ENCODE measurements at regions not wholly inside any gene's neighbourhood (a gene's known extent, or its start where the extent isn't known, plus 50 kb on each side); places are given as distances from the start of the nearest gene placed in this dataset.

GRCh38 chr22:48369789-48370507 lies 1457.7 kb downstream of the BRD1 start:
- Histone ChIP-seq H3K27ac (ENCODE audit: insufficient read depth, low read length, poor library complexity, severe bottlenecking) (no peak overlapping the region), H3K4me3 (ENCODE audit: low read depth, low read length) (no peak overlapping the region), H3K9me3 (ENCODE audit: control insufficient read depth in 2 of 2, low read length in 2 of 2) (no peaks in the 10 kb centered on the region), H3K4me1 (ENCODE audit: control insufficient read depth, insufficient read depth, low read length, poor library complexity, severe bottlenecking) (no peaks in the 10 kb centered on the region), H3K36me3 (ENCODE audit: control insufficient read depth, insufficient read depth, low read length) (no peaks in the 10 kb centered on the region), H3K27me3 (ENCODE audit: control insufficient read depth, insufficient read depth, low read length) (no peaks in the 10 kb centered on the region)
- Mint-ChIP-seq H3K9me3 (peaks cover 0 to 1% (median 0%) of the 10 kb centered on the region in 7 donors), H3K27ac (no peak overlapping the region), H3K4me3 (no peak overlapping the region), H3K4me1 (no peaks in the 10 kb centered on the region), H3K27me3 (peaks cover 14% of the 10 kb centered on the region), H3K36me3 (no peaks in the 10 kb centered on the region)
- no peak for DNase-seq
- no peak for ATAC-seq (ENCODE audit: low read depth in 2 of 2)

- H3K4me3 Mint-ChIP-seq, result no peak overlapping the region
- DNase-seq (no peak), ATAC-seq (ENCODE audit: low read depth in 2 of 2) (no peak)
- H3K4me1 Mint-ChIP-seq, result no peaks in the 10 kb centered on the region
- Histone ChIP-seq H3K9me3 (ENCODE audit: control insufficient read depth in 2 of 2, low read length in 2 of 2) (no peaks in the 10 kb centered on the region), H3K4me1 (ENCODE audit: control insufficient read depth, insufficient read depth, low read length, poor library complexity, severe bottlenecking) (no peaks in the 10 kb centered on the region), H3K27me3 (ENCODE audit: control insufficient read depth, insufficient read depth, low read length) (no peaks in the 10 kb centered on the region), H3K36me3 (ENCODE audit: control insufficient read depth, insufficient read depth, low read length) (no peaks in the 10 kb centered on the region), H3K27ac (ENCODE audit: insufficient read depth, low read length, poor library complexity, severe bottlenecking) (no peak overlapping the region), H3K4me3 (ENCODE audit: low read depth, low read length) (no peak overlapping the region)
- H3K27ac Mint-ChIP-seq, result no peak overlapping the region
- H3K36me3 Mint-ChIP-seq, result no peaks in the 10 kb centered on the region
- H3K27me3 Mint-ChIP-seq, result peaks cover 16% of the 10 kb centered on the region
- peaks cover 0 to 1% (median 0%) of the 10 kb centered on the region in 7 donors for H3K9me3 Mint-ChIP-seq
Observed at GRCh38 chr22:48368975-48369525, 1458.6 kb downstream of the BRD1 start.

- Histone ChIP-seq H3K36me3 (ENCODE audit: control insufficient read depth, insufficient read depth, low read length) (no peaks in the 10 kb centered on the region), H3K4me3 (ENCODE audit: low read depth, low read length) (no peak overlapping the region), H3K4me1 (ENCODE audit: control insufficient read depth, insufficient read depth, low read length, poor library complexity, severe bottlenecking) (no peaks in the 10 kb centered on the region), H3K9me3 (ENCODE audit: control insufficient read depth in 2 of 2, low read length in 2 of 2) (no peaks in the 10 kb centered on the region), H3K27me3 (ENCODE audit: control insufficient read depth, insufficient read depth, low read length) (no peaks in the 10 kb centered on the region), H3K27ac (ENCODE audit: insufficient read depth, low read length, poor library complexity, severe bottlenecking) (no peak overlapping the region)
- Mint-ChIP-seq H3K27ac (no peak overlapping the region), H3K36me3 (no peaks in the 10 kb centered on the region), H3K4me3 (no peak overlapping the region), H3K4me1 (no peaks in the 10 kb centered on the region), H3K9me3 (peaks cover 0 to 3% (median 0%) of the 10 kb centered on the region in 7 donors), H3K27me3 (peaks cover 12% of the 10 kb centered on the region)
- ATAC-seq (ENCODE audit: low read depth in 2 of 2) (no peak), DNase-seq (no peak)
Observed at GRCh38 chr22:48367731-48368130, 1459.9 kb downstream of the BRD1 start.

GRCh38 chr22:48366591-48366990 lies 1461.1 kb downstream of the BRD1 start:
- Mint-ChIP-seq H3K4me3 (no peak overlapping the region), H3K9me3 (peaks cover 0 to 3% (median 0%) of the 10 kb centered on the region in 7 donors), H3K27ac (no peak overlapping the region), H3K27me3 (peaks cover 12% of the 10 kb centered on the region), H3K4me1 (no peaks in the 10 kb centered on the region), H3K36me3 (no peaks in the 10 kb centered on the region)
- no peak overlapping the region for H3K27ac ChIP-seq (ENCODE audit: insufficient read depth, low read length, poor library complexity, severe bottlenecking)
- H3K4me1 ChIP-seq (ENCODE audit: control insufficient read depth, insufficient read depth, low read length, poor library complexity, severe bottlenecking), result no peaks in the 10 kb centered on the region
- H3K36me3 ChIP-seq (ENCODE audit: control insufficient read depth, insufficient read depth, low read length), result no peaks in the 10 kb centered on the region
- H3K4me3 ChIP-seq (ENCODE audit: low read depth, low read length), result no peak overlapping the region
- no peaks in the 10 kb centered on the region for H3K9me3 ChIP-seq (ENCODE audit: control insufficient read depth in 2 of 2, low read length in 2 of 2)
- DNase-seq, result no peak
- no peak for ATAC-seq (ENCODE audit: low read depth in 2 of 2)
- H3K27me3 ChIP-seq (ENCODE audit: control insufficient read depth, insufficient read depth, low read length), result no peaks in the 10 kb centered on the region

- H3K27me3 Mint-ChIP-seq, result peaks cover 12% of the 10 kb centered on the region
- ATAC-seq (ENCODE audit: low read depth in 2 of 2) (no peak), DNase-seq (no peak)
- H3K9me3 ChIP-seq (ENCODE audit: control insufficient read depth in 2 of 2, low read length in 2 of 2), result no peaks in the 10 kb centered on the region
- H3K27ac ChIP-seq (ENCODE audit: insufficient read depth, low read length, poor library complexity, severe bottlenecking), result no peak overlapping the region
- H3K36me3 Mint-ChIP-seq, result no peaks in the 10 kb centered on the region
- no peaks in the 10 kb centered on the region for H3K4me1 Mint-ChIP-seq
- no peaks in the 10 kb centered on the region for H3K4me1 ChIP-seq (ENCODE audit: control insufficient read depth, insufficient read depth, low read length, poor library complexity, severe bottlenecking)
- no peaks in the 10 kb centered on the region for H3K36me3 ChIP-seq (ENCODE audit: control insufficient read depth, insufficient read depth, low read length)
- peaks cover 0 to 3% (median 0%) of the 10 kb centered on the region in 7 donors for H3K9me3 Mint-ChIP-seq
- H3K27me3 ChIP-seq (ENCODE audit: control insufficient read depth, insufficient read depth, low read length), result no peaks in the 10 kb centered on the region
- H3K27ac Mint-ChIP-seq, result no peak overlapping the region
- H3K4me3 Mint-ChIP-seq, result no peak overlapping the region
- H3K4me3 ChIP-seq (ENCODE audit: low read depth, low read length), result no peak overlapping the region
Observed at GRCh38 chr22:48366056-48366455, 1461.6 kb downstream of the BRD1 start.

- Mint-ChIP-seq H3K27ac (no peak overlapping the region), H3K4me1 (no peaks in the 10 kb centered on the region), H3K9me3 (peaks cover 0 to 3% (median 0%) of the 10 kb centered on the region in 7 donors), H3K27me3 (peaks cover 12% of the 10 kb centered on the region), H3K36me3 (no peaks in the 10 kb centered on the region), H3K4me3 (no peak overlapping the region)
- no peak overlapping the region for H3K27ac ChIP-seq (ENCODE audit: insufficient read depth, low read length, poor library complexity, severe bottlenecking)
- no peak overlapping the region for H3K4me3 ChIP-seq (ENCODE audit: low read depth, low read length)
- ATAC-seq (ENCODE audit: low read depth in 2 of 2) (no peak), DNase-seq (no peak)
- no peaks in the 10 kb centered on the region for H3K36me3 ChIP-seq (ENCODE audit: control insufficient read depth, insufficient read depth, low read length)
- H3K4me1 ChIP-seq (ENCODE audit: control insufficient read depth, insufficient read depth, low read length, poor library complexity, severe bottlenecking), result no peaks in the 10 kb centered on the region
- H3K9me3 ChIP-seq (ENCODE audit: control insufficient read depth in 2 of 2, low read length in 2 of 2), result no peaks in the 10 kb centered on the region
- no peaks in the 10 kb centered on the region for H3K27me3 ChIP-seq (ENCODE audit: control insufficient read depth, insufficient read depth, low read length)
Observed at GRCh38 chr22:48365386-48365785, 1462.3 kb downstream of the BRD1 start.

GRCh38 chr22:48362721-48363404 lies 1464.8 kb downstream of the BRD1 start:
- no peak overlapping the region for H3K4me3 ChIP-seq (ENCODE audit: low read depth, low read length)
- no peak overlapping the region for H3K27ac ChIP-seq (ENCODE audit: insufficient read depth, low read length, poor library complexity, severe bottlenecking)
- no peaks in the 10 kb centered on the region for H3K36me3 Mint-ChIP-seq
- peaks cover 12% of the 10 kb centered on the region for H3K27me3 Mint-ChIP-seq
- H3K36me3 ChIP-seq (ENCODE audit: control insufficient read depth, insufficient read depth, low read length), result no peaks in the 10 kb centered on the region
- no peak overlapping the region for H3K4me3 Mint-ChIP-seq
- ATAC-seq (ENCODE audit: low read depth in 2 of 2), result no peak
- H3K27ac Mint-ChIP-seq, result no peak overlapping the region
- H3K27me3 ChIP-seq (ENCODE audit: control insufficient read depth, insufficient read depth, low read length), result no peaks in the 10 kb centered on the region
- no peaks in the 10 kb centered on the region for H3K4me1 Mint-ChIP-seq
- no peaks in the 10 kb centered on the region for H3K9me3 ChIP-seq (ENCODE audit: control insufficient read depth in 2 of 2, low read length in 2 of 2)
- peaks cover 0 to 3% (median 0%) of the 10 kb centered on the region in 7 donors for H3K9me3 Mint-ChIP-seq
- H3K4me1 ChIP-seq (ENCODE audit: control insufficient read depth, insufficient read depth, low read length, poor library complexity, severe bottlenecking), result no peaks in the 10 kb centered on the region
- no peak for DNase-seq
